ENCODE measurements at regions not wholly inside any gene's neighbourhood (a gene's known extent, or its start where the extent isn't known, plus 50 kb on each side); places are given as distances from the start of the nearest gene placed in this dataset.

DNA sequence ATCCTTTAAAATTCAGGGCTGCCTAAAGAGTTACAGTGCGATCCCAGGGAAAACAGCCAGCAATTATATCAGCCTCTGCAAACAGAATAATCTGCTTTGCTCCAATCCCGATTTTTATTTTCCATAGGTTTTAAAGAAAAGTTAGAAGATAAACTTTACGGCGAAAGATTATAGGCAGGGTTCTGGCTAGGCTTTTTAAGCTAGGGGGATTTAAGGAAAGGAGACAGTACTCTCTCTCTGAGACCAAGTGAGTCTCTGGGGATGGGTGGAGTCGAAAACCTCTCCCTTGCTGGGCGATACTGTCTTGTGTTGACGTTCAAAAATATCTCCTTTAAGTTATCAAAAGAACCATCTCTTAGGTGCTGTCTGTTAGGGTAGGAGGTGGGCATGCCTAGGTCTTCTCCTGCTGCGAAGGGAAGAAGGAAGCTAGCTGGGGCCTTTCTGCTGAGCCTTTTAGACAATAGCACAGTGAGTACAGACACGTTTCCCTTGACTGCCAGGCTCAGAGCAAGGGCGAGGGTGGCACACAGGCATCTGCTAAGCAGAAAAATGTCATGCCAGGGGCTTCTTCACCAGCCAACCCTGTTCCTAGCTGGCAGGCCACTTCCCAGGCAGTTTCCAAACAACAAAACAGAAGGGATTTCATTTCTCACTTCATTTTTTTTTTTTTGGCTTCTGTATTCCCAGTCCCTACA is 167.9 kb upstream of the MAF start:
- no peak for DNase-seq

DNA sequence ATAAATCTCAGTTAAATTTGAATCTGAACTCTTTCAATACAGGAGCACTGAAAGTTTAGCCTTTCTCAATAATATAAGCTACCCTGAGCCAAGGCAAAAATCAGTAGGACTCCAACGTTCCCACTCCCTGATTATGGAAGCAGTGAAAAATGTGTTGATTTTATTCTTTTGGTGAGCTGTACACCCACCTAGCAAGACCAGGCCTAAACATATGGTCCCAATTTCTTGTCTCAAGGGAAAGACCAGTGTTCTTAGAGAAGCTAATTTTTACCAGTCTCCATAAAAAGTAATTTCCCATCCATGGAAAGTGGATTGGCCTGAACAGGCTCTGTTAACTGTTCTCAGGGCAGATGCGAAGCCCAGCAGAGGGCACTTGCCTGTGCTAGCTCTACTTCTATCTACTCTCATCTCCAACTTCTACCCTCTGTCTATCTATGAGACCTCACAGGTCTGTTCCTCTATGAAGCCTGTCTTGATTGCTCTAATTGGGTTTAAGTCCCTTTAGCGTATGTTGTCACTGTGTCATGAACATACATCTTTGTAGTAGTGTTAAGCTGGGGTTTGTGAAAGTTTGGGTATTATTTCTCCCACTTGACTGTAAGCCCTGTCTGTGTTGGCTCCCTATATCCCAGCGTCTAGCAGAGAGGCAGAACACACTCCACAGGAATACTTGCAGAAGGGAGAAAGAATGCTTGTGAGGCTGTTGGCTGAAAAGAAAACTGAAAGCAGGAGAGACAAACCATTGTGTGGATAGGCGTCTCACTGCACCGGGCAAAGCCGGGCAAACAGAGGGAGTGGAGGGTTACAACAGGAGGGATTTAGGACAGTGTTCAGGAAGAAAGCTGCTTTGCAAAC is 167.1 kb upstream of the MAF start:
- no peak for DNase-seq

DNA sequence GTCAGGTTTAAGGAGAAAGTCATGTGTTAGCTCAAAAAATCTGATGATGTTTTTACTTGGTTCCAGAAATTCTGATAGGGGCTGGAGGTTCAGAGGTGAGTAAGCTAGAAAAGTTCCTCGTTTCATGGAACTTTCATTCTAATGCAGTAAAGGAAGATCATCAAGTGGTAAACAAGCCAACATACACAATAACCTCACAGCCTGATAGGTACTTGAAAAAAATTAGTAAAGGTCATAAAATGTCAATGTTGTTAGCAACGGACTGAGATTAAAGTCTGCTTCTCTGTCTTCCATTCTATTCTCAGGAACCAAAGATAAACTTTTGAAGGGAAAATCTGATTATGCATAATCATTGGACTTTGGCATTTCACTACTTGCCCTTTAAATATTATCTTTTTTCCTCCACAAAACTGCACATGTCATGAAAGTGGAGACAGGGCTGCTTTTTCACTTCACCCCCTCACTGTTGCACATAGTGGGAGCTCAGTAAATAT is 165.4 kb upstream of the MAF start:
- no peak for DNase-seq

DNA sequence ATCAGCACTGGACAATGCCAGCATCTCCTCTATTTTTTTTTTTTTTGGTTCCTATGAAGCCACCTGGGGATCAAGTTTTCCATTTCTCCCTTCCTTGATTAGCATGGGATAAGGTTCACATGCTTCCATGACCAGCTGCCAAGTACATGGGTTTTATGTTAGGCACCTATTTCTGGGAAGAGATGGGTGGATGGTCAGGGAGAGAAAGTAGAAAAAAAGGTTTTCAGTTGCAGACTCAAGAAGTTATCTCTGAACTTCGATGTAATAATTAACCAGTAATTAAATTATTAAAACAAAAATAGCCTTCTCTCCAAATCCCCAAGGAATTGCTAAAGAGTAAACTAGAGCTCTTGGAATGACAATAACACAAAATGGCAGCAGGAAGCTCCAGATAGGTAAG is 164.9 kb upstream of the MAF start:
- no peak for DNase-seq

DNA sequence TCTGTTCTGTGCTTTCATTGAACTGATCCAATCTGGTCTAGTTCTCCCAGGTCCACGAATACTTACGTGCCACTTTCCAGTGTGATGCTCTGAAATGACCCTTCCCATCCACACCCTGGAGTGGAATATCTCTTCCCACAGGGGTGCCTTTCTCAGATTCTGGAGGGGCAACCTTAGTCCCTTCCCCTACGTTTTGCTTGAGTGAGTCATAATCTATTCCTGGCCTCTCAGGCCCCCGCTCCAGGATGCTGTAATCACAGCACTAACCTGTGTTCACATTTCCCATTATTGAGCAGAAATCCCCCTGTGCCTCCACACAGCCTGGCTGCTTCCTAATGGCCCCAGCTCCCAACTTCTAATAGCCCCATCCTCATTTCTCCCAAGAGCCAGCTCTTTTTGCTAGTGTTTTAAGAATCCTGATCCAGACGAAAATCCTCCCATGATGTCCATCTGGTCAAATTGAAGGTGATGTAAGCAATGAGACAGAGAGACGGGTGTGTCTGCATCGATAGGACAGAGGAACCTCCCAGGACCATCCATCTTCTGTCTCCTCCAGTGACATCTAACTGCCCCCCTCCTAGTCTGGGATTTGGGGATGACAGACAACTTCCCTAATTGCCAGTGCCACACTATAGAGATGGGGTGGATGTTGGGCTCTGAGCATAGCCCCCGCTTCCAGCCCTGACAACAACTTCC is 164.0 kb upstream of the MAF start:
- no peak for DNase-seq

DNA sequence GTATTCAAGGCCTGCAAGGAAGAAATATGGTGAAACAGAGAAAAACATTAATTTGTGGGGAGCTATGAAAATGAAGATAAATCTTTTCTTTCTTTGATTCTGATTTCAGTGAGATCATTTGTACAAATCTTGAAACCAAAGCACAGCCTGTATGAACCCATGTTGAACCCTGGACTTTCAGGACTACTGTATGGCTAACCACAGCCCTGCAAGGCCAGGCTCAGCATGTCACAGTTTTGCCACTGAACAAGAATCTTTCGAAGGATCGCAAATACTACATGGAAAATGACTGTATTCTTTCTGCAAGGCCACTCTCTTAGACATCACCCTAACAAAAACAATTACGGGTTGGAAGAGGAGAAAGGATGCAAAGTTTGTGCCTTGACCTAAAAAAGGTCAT is 161.7 kb upstream of the MAF start:
- DNase-seq: no peak

DNA sequence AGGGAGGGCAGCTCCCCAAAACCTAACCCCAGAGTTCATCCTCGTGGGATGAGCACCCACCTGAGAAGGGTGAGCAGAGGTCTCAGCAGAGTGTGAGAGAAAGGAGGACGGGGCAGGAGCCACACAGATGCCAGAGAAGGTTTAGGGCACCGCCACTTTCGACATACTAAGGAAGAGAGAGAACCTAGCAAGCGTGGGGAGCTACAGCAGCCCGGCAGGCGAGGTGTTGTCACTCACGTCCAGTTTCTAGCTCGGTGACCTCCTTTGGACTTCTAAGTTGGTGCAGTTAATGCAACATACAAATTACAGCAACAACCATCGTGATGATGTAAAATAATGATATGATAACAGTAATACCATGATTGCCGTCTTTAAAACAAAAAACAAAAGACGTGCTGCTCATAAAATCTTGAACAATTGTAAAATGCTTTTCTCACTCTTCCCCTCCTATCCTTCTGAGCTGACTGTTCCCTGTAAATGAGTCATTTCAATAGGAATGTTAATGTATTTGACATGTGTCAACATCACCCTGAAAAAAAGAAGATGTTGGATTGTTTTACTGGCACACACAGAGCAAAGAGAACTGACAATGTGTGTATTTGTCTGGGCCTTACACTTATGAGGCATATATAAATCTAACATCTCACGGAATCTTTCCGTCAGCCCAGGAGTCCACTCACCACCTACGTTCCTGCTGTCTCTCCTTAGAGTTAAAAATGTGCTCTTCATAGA is 158.2 kb upstream of the MAF start:
- no peak for DNase-seq

DNA sequence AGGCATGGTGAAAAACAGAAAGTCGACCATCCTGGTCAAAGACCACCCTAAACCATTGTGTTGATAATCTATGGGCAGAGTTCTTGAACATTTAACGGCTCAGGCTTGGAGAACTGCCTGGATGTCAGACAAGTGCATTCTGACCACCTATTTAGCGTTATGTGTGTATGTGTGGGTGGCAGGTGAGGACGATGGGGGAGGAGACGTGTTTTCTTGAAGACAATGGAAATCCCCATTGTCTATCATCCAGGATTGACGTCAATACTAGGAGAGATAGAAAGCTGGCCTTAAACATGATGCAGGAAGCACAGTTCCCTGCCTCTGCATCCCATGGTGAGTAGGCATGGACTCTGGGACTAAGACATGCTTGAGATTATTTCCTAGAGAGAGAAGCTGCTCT is 157.4 kb upstream of the MAF start:
- no peak for DNase-seq

DNA sequence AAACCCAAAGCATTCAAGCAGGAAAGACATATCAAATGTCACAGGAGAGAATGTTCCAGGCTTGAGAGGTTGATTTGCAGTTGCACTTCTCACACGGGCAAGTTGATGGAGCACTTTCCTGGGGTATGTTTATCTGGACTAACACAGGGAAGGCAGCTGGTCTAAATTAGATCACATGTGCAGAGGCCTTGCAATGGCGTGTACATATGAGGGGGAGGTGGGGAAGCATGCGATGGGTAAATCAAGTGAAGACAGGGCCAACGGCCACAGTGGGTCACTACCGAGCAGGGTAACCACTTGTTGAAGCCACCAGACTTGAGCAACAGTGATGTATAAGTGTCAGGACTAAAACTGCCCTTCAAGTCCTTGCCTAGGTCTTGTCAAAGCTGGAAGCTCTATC is 156.6 kb upstream of the MAF start:
- DNase-seq: no peak

DNA sequence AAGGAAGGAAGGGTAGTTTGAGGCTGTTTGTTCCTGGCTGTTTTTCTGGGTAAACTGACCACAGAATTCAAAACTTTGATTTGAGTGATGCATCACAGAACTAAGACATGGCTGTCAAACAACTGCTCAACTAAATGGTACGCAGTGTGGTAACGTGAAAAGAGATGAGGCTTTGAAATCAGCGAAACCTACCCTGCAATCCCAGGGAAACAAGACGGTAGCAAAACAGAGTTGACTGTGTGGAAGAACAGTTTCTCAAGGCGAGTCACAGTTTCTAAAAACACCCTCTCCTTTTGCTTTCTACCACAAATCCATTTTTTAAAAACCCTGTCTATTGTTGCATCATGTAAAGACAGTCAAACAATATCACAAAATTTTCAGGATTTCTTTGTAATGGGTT is 156.0 kb upstream of the MAF start:
- no peak for DNase-seq

DNA sequence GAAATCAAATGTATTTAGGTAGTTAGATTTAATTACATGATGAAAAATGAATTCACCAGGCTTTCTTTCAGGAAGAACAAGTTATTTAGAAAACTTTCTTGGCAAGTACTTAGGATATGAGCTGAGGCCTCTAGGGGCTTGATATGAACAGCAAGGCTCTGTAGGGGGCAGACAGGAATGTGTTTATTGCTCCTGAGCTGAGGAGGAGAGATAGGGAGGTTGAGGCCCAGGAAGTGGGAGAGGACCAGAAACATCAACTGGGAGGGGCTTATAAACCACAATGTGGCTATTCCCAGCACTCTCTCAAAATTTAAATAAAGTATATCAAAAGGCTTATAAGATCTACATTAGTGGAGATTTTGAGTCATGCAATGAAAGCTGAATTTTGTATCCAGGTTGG is 154.0 kb upstream of the MAF start:
- no peak for DNase-seq

DNA sequence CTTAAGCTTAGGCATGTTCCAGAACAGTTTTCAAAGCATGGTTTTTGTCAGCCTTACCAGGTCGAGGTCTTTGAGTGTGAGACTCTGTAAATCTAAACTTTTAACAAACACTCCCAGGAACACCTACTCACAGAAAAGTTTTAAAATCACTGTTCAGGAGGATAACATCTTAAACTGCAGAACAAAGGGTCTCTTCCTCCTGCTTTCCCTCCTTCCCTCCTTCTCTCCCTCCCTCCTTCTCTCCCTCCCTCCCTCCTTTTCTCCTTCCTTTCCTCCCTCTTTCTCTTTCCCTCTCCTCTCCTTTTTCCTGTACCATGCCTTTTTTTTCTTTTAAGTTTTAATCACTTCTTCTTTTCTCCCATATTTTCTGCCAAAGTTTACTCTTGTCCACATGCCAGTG is 153.5 kb upstream of the MAF start:
- DNase-seq: no peak

DNA sequence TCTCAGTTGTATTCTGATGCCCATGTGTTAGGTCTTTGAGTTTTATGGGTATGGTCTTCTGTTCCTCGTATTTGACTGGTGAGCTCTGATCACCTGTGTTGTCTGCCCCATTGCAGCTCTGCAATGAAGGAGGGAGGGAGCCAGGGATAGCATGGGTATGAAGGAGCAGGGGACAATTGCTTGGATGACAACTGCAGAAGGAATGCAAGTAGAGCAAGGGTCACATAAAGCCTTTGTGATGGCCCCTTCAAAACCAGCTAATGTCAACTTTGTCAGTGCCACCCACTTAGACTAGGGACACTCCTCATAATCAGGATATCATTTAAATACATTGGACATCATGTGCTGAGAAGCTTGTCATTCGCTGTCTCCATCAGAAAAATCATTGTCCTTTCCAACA is 152.7 kb upstream of the MAF start:
- no peak for DNase-seq

DNA sequence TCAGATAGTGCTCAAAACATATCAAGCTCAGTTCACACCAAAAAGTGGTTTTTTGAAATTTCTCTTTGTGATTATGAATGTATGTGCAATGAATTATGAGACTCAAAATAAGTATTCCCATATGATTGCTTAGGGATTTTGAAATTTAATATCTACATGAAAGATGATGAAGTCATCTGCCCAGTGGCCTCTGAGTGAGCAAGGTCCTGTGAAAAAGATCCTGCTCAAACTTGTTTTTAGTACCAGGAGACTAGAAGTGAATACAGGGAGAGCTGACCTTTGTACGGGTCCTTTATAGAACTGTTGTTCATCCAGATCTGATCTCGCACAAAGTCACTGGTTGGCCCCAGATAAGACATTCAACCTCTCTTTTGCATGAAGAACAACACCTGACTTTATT is 151.9 kb upstream of the MAF start:
- DNase-seq: no peak

DNA sequence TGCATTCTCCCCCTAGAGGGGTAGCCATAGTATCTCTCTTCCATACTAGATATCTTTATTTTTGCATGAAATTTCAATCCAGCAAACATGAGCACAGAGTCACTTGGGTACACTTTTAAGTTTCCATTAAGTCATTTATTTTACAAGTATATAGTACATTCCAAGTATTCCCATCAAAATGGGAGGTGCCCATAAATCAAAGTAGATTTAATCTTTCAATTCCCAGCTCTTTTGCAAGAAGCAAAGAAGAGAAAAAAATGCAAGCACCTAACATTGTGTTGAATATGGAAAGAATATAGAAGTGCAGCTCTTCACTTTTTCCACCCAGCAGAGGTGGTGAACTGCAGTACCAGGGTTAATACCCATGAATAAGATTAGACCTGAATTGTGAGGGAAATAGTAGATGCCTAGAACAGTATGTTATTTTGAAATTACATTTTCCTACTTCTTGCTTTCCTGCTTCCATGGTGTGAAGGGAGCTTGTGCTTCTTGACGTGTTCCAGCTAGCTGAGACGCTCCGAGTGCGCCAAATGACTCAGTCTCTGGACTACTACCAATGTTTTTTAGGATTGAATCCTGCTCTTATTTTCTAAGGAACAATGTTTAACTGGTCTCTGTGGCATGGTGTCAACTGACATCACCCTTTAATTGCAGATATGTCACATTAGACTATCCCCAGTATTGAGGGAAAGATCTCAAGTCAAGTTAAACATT is 151.1 kb upstream of the MAF start:
- no peak for DNase-seq

DNA sequence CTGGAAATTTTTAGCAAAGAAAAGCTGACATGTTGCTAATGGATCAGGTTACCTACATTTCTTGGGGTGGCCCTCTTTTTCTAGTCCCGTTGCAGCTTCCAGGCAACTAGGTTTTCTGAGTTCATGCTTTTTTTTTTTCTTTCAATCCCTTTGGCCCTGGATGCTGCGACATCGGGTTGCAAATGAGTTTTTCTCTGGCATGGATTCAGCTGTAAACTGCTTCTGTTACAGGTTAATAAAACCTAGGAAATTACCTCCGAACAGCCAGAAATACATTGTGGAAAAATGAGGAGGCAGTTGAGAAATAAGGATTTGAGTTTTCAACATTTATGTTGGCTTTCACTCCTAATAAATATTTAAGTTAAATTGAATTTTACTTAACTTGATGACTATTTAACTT is 149.8 kb upstream of the MAF start:
- no peak for DNase-seq

DNA sequence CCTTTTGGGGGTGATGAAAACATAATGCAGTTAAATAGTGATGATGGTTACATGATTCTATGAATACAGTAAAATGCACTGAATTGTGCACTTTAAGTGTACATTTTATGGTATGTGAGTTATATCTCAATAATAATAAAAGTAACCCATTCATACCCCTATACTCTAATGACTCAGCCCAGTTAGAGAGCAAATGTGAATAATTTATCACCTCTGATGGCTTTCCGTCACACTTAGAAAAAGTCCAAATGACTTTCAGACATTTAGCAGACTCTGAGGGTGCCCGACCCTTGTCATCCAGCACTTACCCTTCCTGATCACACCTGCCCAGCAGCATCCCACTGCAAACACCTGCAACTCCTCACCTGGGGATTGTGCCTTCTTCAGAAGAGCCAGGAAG is 148.1 kb upstream of the MAF start:
- no peak for DNase-seq

DNA sequence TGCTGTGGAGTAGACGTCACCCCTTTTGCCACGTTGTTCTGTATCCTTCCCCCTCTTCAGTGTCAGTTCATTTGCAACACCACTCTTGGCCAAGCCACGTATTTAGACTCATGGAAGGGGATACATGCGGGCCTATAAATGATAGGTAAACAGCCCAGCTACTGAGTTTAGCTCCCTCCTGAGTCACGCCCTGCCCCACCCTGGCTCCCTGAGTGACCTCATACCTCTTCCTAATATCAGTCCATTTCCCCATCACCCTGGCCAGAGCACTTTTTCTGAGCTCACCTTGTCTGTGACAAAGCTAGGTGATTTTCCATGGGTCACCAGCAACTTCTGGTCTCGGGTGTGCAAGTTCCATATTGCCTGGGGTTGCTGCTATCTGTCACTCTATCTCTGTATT is 147.2 kb upstream of the MAF start:
- no peak for DNase-seq

DNA sequence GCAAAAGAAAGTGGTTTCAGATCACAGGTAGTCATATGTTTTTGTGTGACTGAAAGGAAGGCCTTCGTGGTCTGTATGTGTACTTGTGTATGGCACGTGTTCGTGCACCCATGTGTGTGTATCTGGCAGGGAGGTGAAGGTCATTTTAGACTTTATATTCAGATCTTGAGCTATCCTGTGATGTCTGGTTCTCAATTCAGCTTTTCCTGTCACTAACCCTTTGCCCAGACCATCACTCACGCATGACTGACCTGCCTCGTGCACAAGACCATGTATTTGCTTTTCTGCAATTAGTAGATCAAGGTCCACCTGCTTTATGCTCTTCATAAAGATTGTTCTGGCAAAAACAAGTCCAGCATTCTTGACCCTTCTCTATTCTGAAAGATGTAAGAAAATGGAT is 139.7 kb upstream of the MAF start:
- DNase-seq: no peak

DNA sequence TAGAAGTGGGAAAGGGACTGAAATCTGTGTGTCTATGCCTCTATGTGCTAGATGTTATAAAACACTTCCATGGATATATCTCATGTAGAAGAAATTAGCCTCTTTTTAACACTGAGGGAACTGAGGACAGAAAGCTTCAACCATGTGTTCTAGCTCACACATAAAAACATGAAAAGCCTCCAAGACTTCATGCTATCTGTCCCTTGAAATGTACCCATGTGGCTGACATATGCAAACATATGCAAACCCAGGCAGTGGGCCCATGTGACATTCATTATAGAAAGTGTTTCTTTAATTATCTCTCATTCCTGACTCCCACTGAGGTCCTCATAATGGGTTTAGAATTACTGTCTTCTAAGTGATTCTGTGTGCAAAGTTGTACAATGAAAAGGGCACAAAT is 134.7 kb upstream of the MAF start:
- no peak for DNase-seq

DNA sequence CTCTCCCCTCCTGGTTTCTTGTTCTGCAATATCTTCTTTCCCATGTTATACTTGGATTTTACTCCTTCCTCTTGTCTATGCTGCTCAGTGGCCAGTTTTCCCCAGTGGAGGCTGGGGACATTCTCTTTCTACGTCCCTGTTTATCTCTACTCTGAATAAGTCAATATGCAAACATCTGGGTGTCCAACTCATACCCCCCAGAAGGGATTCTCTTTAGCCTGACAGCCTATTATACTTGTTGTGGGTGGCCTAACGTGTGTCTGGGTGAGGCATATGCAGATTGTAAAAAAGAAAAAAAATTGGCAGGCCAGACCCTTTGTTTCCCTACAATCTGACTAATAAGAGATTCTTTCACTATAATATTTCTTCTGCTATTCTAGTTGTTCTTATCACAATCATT is 134.2 kb upstream of the MAF start:
- no peak for DNase-seq

DNA sequence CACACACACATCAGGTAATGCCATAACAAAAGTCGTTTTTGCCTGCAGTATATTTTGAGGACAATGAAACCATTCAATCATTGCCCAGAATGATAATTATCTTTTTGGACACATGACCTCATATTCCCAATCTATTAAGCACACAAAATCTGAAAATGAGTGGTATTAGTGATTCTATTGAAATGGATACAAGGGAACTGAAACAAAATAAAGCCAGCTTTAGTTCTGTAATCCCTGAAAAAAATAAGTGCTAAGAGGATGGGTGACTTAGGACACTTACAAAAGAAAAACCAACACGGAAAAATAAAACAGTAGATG is 128.3 kb upstream of the MAF start:
- DNase-seq: no peak

Data from NCI-H1092 treated with DMSO at 0.1 percent for 48 hours (cell line).